ENCODE measurements at regions not wholly inside any gene's neighbourhood (a gene's known extent, or its start where the extent isn't known, plus 50 kb on each side); places are given as distances from the start of the nearest gene placed in this dataset.

DNA sequence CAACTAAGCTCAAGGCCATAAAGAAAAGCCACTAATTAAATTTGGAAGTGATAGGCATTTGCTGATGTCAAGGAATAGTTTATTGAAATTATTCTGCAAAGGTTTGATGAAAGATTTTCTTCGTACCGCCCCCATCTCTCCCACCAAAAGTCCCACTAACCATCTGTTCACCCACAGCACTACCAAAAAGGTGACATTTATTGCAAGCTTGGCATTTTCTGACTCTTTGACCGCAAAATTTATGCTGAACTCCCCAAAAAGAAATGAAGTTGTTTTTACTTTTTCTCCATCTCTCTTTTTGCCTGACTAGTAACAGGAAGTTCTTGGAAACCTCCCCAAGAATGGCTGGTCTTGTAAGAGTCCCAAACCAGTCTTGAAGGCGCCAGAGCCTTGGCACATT, 384.9 kb upstream of the SOX9 start:
- no peaks in the 10 kb centered on the region for H3K27me3 ChIP-seq (replicated peaks; ENCODE audit: control insufficient read depth, insufficient read depth, low read length)
- TF ChIP-seq CTCF (IDR thresholded peaks at IDR 0.05; ENCODE audit: insufficient read depth, low read length, poor library complexity, severe bottlenecking) = no peak
- DNase-seq (ENCODE audit: extremely low read depth, insufficient read length) = no peak
- no peak overlapping the region for H3K4me3 ChIP-seq (replicated peaks; ENCODE audit: low read depth, low read length)
- H3K36me3 ChIP-seq (ENCODE audit: control insufficient read depth, insufficient read depth, low read length) = no peaks in the 10 kb centered on the region

DNA sequence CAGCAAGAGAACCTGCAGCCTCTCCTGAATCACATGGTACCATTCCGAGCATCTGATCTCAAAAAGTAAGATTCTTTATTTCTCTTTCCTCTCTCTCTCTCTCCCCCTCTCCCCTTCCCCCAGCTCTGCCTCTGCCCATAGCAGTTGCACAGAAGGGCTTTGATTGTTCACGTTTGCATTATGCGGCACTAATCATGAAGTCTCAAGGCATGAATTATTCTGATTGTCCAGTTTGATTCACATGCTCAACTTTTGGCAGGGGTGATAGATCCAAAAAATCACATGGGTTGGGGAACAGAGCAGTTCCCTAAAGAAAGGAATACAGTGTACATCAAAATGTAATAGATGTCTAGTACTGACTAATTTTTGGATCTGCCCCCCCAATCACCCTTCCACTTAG, 380.0 kb upstream of the SOX9 start:
- H3K4me3 ChIP-seq (replicated peaks; ENCODE audit: low read depth, low read length) = no peak overlapping the region
- no peak for DNase-seq (ENCODE audit: extremely low read depth, insufficient read length)
- H3K36me3 ChIP-seq (ENCODE audit: control insufficient read depth, insufficient read depth, low read length) = no peaks in the 10 kb centered on the region
- H3K27me3 ChIP-seq (replicated peaks; ENCODE audit: control insufficient read depth, insufficient read depth, low read length) = no peaks in the 10 kb centered on the region
- TF ChIP-seq CTCF (IDR thresholded peaks at IDR 0.05; ENCODE audit: insufficient read depth, low read length, poor library complexity, severe bottlenecking) = no peak

- Histone ChIP-seq H3K36me3 (ENCODE audit: control insufficient read depth, insufficient read depth, low read length) (no peaks in the 10 kb centered on the region), H3K27me3 (replicated peaks; ENCODE audit: control insufficient read depth, insufficient read depth, low read length) (no peaks in the 10 kb centered on the region), H3K4me3 (replicated peaks; ENCODE audit: low read depth, low read length) (no peak overlapping the region)
- TF ChIP-seq CTCF (IDR thresholded peaks at IDR 0.05; ENCODE audit: insufficient read depth, low read length, poor library complexity, severe bottlenecking) = no peak
- DNase-seq (ENCODE audit: extremely low read depth, insufficient read length) = no peak
Observed at GRCh38 chr17:71741836-71742235, 379.0 kb upstream of the SOX9 start.

- no peaks in the 10 kb centered on the region for H3K27me3 ChIP-seq (replicated peaks; ENCODE audit: control insufficient read depth, insufficient read depth, low read length)
- H3K4me3 ChIP-seq (replicated peaks; ENCODE audit: low read depth, low read length) = no peak overlapping the region
- no peak for DNase-seq (ENCODE audit: extremely low read depth, insufficient read length)
- TF ChIP-seq CTCF (IDR thresholded peaks at IDR 0.05; ENCODE audit: insufficient read depth, low read length, poor library complexity, severe bottlenecking) = no peak
- no peaks in the 10 kb centered on the region for H3K36me3 ChIP-seq (ENCODE audit: control insufficient read depth, insufficient read depth, low read length)
Observed at GRCh38 chr17:71748872-71749271, 371.9 kb upstream of the SOX9 start.

- no peak for TF ChIP-seq CTCF (IDR thresholded peaks at IDR 0.05; ENCODE audit: insufficient read depth, low read length, poor library complexity, severe bottlenecking)
- no peak for DNase-seq (ENCODE audit: extremely low read depth, insufficient read length)
- H3K27me3 ChIP-seq (replicated peaks; ENCODE audit: control insufficient read depth, insufficient read depth, low read length) = no peaks in the 10 kb centered on the region
- H3K4me3 ChIP-seq (replicated peaks; ENCODE audit: low read depth, low read length) = no peak overlapping the region
- H3K36me3 ChIP-seq (ENCODE audit: control insufficient read depth, insufficient read depth, low read length) = no peaks in the 10 kb centered on the region
Observed at GRCh38 chr17:71753070-71753469, 367.8 kb upstream of the SOX9 start.

DNA sequence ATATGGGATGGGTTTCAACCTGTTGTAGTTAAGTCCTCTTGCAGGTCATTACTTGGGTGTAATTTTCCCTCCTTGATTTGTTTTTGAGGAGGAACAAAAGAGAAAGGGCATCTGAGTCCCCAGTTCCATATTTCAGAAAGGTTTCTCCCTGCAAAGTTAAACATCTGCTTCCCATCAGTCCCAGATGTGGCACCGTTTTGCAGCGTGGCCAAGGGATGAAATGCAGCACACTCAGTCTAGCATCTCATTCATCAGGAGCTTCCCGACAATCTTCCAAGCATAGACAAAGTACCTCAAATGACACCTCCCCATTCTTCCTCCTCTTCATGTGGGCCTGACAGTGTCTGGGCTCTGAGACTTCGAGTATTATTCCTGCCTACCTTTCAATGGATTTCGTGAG, 363.7 kb upstream of the SOX9 start:
- DNase-seq (ENCODE audit: extremely low read depth, insufficient read length) = no peak
- Histone ChIP-seq H3K4me3 (replicated peaks; ENCODE audit: low read depth, low read length) (no peak overlapping the region), H3K36me3 (ENCODE audit: control insufficient read depth, insufficient read depth, low read length) (no peaks in the 10 kb centered on the region), H3K27me3 (replicated peaks; ENCODE audit: control insufficient read depth, insufficient read depth, low read length) (no peaks in the 10 kb centered on the region)
- no peak for TF ChIP-seq CTCF (IDR thresholded peaks at IDR 0.05; ENCODE audit: insufficient read depth, low read length, poor library complexity, severe bottlenecking)

Measured in GM06990 (cell line).